ENCODE measurements at regions not wholly inside any gene's neighbourhood (a gene's known extent, or its start where the extent isn't known, plus 50 kb on each side); places are given as distances from the start of the nearest gene placed in this dataset.

- DNase-seq, result no peak
- intact Hi-C loops (cut with DNase I, micrococcal nuclease), result no loop called here
- no peaks in the 10 kb centered on the region for H3K9me3 ChIP-seq
- H3K4me1 ChIP-seq (ENCODE audit: low read depth), result no peaks in the 10 kb centered on the region
- ATAC-seq, result no peak
- no peak overlapping the region for H3K4me3 ChIP-seq
- H3K36me3 ChIP-seq (ENCODE audit: low read depth), result no peaks in the 10 kb centered on the region
- TF ChIP-seq, protein P1, sequence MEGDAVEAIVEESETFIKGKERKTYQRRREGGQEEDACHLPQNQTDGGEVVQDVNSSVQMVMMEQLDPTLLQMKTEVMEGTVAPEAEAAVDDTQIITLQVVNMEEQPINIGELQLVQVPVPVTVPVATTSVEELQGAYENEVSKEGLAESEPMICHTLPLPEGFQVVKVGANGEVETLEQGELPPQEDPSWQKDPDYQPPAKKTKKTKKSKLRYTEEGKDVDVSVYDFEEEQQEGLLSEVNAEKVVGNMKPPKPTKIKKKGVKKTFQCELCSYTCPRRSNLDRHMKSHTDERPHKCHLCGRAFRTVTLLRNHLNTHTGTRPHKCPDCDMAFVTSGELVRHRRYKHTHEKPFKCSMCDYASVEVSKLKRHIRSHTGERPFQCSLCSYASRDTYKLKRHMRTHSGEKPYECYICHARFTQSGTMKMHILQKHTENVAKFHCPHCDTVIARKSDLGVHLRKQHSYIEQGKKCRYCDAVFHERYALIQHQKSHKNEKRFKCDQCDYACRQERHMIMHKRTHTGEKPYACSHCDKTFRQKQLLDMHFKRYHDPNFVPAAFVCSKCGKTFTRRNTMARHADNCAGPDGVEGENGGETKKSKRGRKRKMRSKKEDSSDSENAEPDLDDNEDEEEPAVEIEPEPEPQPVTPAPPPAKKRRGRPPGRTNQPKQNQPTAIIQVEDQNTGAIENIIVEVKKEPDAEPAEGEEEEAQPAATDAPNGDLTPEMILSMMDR (IDR thresholded peaks at IDR 0.05), result no peak
Observed at GRCh38 chr3:115537669-115538068, 85.6 kb upstream of the GAP43 start.

- intact Hi-C loops (cut with DNase I, micrococcal nuclease), result no loop called here
- Histone ChIP-seq H3K9me3 (no peaks in the 10 kb centered on the region), H3K4me3 (no peak overlapping the region), H3K36me3 (ENCODE audit: low read depth) (no peaks in the 10 kb centered on the region), H3K4me1 (ENCODE audit: low read depth) (no peaks in the 10 kb centered on the region)
- no peak for ATAC-seq
- no peak for DNase-seq
- TF ChIP-seq, protein P1 (IDR thresholded peaks at IDR 0.05), result no peak
Observed at GRCh38 chr3:115547207-115547606, 76.1 kb upstream of the GAP43 start.

- intact Hi-C loops (cut with DNase I, micrococcal nuclease), result no loop called here
- ATAC-seq, result no peak
- Histone ChIP-seq H3K4me3 (no peak overlapping the region), H3K9me3 (no peaks in the 10 kb centered on the region), H3K36me3 (ENCODE audit: low read depth) (no peaks in the 10 kb centered on the region), H3K4me1 (ENCODE audit: low read depth) (no peaks in the 10 kb centered on the region)
- DNase-seq, result no peak
- TF ChIP-seq, protein P1 (IDR thresholded peaks at IDR 0.05), result no peak
Observed at GRCh38 chr3:115548611-115549010, 74.7 kb upstream of the GAP43 start.

DNA sequence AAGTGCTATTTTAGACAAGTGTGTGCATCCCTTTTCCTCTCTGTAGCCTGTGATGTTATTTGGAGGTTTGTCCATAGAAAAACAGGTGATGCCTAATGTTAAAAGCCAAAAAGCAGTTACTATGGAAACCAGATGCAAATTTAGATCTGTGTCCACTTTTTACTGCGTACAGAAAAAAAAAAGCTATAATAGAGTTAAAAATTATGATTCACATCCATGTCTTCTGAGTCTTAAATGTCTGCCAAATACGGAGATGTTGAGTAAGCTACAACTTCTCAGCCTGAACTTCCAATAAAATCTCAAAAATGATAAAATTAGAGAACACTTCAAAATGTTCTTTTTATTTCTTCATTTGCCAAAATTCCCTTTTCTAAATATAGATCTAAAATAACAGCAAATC is 74.2 kb upstream of the GAP43 start:
- DNase-seq, result no peak
- intact Hi-C loops (cut with DNase I, micrococcal nuclease), result no loop called here
- Histone ChIP-seq H3K4me3 (no peak overlapping the region), H3K9me3 (no peaks in the 10 kb centered on the region), H3K36me3 (ENCODE audit: low read depth) (no peaks in the 10 kb centered on the region), H3K4me1 (ENCODE audit: low read depth) (no peaks in the 10 kb centered on the region)
- no peak for ATAC-seq
- TF ChIP-seq, protein P1 (IDR thresholded peaks at IDR 0.05), result no peak

DNA sequence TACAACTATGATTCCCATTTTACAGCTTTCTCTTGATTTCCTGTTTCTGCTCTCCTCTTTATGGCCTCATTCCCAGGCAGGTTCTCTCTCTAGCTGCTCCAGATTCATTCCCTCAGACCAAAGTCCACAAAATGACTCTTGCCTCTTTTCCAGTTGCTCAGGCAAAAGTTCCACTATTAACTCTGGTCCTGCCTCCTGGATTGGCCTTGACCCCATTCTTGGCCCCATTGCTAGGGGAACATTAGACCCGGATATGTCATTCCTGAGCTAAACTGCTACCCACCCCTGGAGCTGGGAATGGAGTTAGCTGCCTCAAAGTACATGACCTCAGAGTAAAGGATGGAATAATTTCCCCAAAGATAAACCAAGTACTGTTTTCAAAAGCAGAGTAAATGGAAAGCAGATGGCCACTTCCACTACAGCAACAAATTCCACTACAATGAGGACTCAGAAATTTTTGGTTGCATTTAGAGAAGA is 73.0 kb upstream of the GAP43 start:
- ATAC-seq (peak; percentile 31), DNase-seq (peak in 1 of 3 donors; percentile 6)
- Histone ChIP-seq H3K4me1 (ENCODE audit: low read depth) (no peaks in the 10 kb centered on the region), H3K36me3 (ENCODE audit: low read depth) (no peaks in the 10 kb centered on the region), H3K4me3 (no peak overlapping the region), H3K9me3 (no peaks in the 10 kb centered on the region)
- intact Hi-C loops (cut with DNase I, micrococcal nuclease), result no loop called here
- TF ChIP-seq, protein P1 (IDR thresholded peaks at IDR 0.05), result no peak

- H3K4me3 ChIP-seq, result no peak overlapping the region
- intact Hi-C loops (cut with DNase I, micrococcal nuclease), result no loop called here
- H3K4me1 ChIP-seq (ENCODE audit: low read depth), result no peaks in the 10 kb centered on the region
- no peaks in the 10 kb centered on the region for H3K9me3 ChIP-seq
- DNase-seq, result no peak
- ATAC-seq, result no peak
- TF ChIP-seq, protein P1 (IDR thresholded peaks at IDR 0.05), result no peak
- H3K36me3 ChIP-seq (ENCODE audit: low read depth), result no peaks in the 10 kb centered on the region
Observed at GRCh38 chr3:115551016-115551415, 72.3 kb upstream of the GAP43 start.

All from mucosa of descending colon (tissue), 3 donors.